HEK293 (cell line): ENCODE measurements at regions not wholly inside any gene's neighbourhood (a gene's known extent, or its start where the extent isn't known, plus 50 kb on each side); places are given as distances from the start of the nearest gene placed in this dataset.

ENCODE experiments used
- CTCF ChIA-PET: fragments of 350-600 bp; formaldehyde crosslinking; extraction: SDS; loops from one replicate; lab custom pipeline; 2021; ENCODE audit warnings: antibody characterized with exemption; lab: Yijun Ruan, JAX
- POLR2A ChIA-PET: fragments of 300-600 bp; formaldehyde crosslinking; extraction: SDS; loops from one replicate; lab custom pipeline; 2020; ENCODE audit warnings: antibody characterized with exemption, inconsistent platforms; lab: Yijun Ruan, JAX
- H3K27ac ChIP-seq: fragments of 200-500 bp; sonication (Bioruptor generic); 2 replicates; pipeline ENCODE4 v1.5.1; 2014; ENCODE audit warnings: low read depth, low read length, control low read depth, inconsistent platforms; ENCODE audit errors: extremely low read depth
- H3K36me3 ChIP-seq, 2 experiments: fragments of 200-500 bp in 1 of 2; sonication (Bioruptor generic) in 1 of 2; 1 replicate in 1 of 2; 2 replicates in 1 of 2; pipeline ENCODE4 v1.5.1; 2014 to 2017; ENCODE audit warnings: inconsistent platforms in 2 of 2, low read length in 2 of 2; ENCODE audit not compliant: control insufficient read depth in 2 of 2, insufficient read depth in 1 of 2
- H3K4me1 ChIP-seq: fragments of 200-500 bp; sonication (Bioruptor generic); 2 replicates; pipeline ENCODE4 v1.5.1; 2014; ENCODE audit warnings: mild to moderate bottlenecking, low read length, inconsistent platforms; ENCODE audit not compliant: control insufficient read depth, insufficient read depth
- H3K4me3 ChIP-seq: 2 replicates; pipeline ENCODE4 v1.5.1; 2011; ENCODE audit warnings: low read depth, mild to moderate bottlenecking, control low read depth, low read length, moderate library complexity
- H3K9me3 ChIP-seq: fragments of 200-500 bp; sonication (Bioruptor generic); 2 replicates; pipeline ENCODE4 v1.5.1; 2014; ENCODE audit warnings: low read depth, low read length, inconsistent platforms; ENCODE audit not compliant: control insufficient read depth, insufficient read depth
- AEBP2 ChIP-seq: fragments of 450-650 bp; formaldehyde crosslinking; IDR thresholded peaks from 2 replicates; pipeline ENCODE4 v1.5.1; 2016; ENCODE audit warnings: missing biosample characterization, missing genetic modification characterization, borderline replicate concordance
- ELK4 ChIP-seq: IDR thresholded peaks from 2 replicates; pipeline ENCODE4 v1.6.1; 2011; ENCODE audit warnings: mild to moderate bottlenecking, low read depth, low read length, borderline replicate concordance
- GLI4 ChIP-seq: fragments of 450-650 bp; formaldehyde crosslinking; IDR thresholded peaks from 2 replicates; pipeline ENCODE4 v1.5.1; 2016; ENCODE audit warnings: missing biosample characterization, missing genetic modification characterization
- HOXC10 ChIP-seq: sonication (generic); formaldehyde crosslinking; IDR thresholded peaks from 2 replicates; pipeline ENCODE4 v1.8.1; 2023; ENCODE audit warnings: mild to moderate bottlenecking, missing genetic modification reagents
- INSM2 ChIP-seq: fragments of 450-650 bp; formaldehyde crosslinking; IDR thresholded peaks from 2 replicates; pipeline ENCODE4 v1.5.1; 2016; ENCODE audit warnings: missing biosample characterization, missing genetic modification characterization
- KLF7 ChIP-seq: fragments of 450-650 bp; formaldehyde crosslinking; IDR thresholded peaks from 2 replicates; pipeline ENCODE4 v1.5.1; 2016; ENCODE audit warnings: missing biosample characterization, missing genetic modification characterization, borderline replicate concordance
- MYNN ChIP-seq: fragments of 450-650 bp; formaldehyde crosslinking; IDR thresholded peaks from 2 replicates; pipeline ENCODE4 v1.5.1; 2016; ENCODE audit warnings: missing biosample characterization, missing genetic modification characterization, borderline replicate concordance
- PRDM1 ChIP-seq: fragments of 450-650 bp; formaldehyde crosslinking; IDR thresholded peaks from 2 replicates; pipeline ENCODE4; 2016; ENCODE audit warnings: missing biosample characterization, missing genetic modification characterization
- TSHZ1 ChIP-seq: fragments of 450-650 bp; formaldehyde crosslinking; IDR thresholded peaks from 2 replicates; pipeline ENCODE4 v1.5.1; 2016; ENCODE audit warnings: missing biosample characterization, missing genetic modification characterization, borderline replicate concordance
- ZBTB21 ChIP-seq: fragments of 450-650 bp; formaldehyde crosslinking; IDR thresholded peaks from 2 replicates; pipeline ENCODE4 v1.5.1; 2017; ENCODE audit warnings: missing biosample characterization, missing genetic modification characterization
- ZFP3 ChIP-seq: fragments of 450-650 bp; formaldehyde crosslinking; IDR thresholded peaks from 2 replicates; pipeline ENCODE4 v1.5.1; 2016; ENCODE audit warnings: low read depth, missing biosample characterization, missing genetic modification characterization
- ZFP69B ChIP-seq: fragments of 450-650 bp; formaldehyde crosslinking; IDR thresholded peaks from 2 replicates; pipeline ENCODE4 v1.5.1; 2016; ENCODE audit warnings: missing biosample characterization, missing genetic modification characterization
- ZNF202 ChIP-seq: fragments of 450-650 bp; formaldehyde crosslinking; IDR thresholded peaks from 2 replicates; pipeline ENCODE4 v1.5.1; 2016; ENCODE audit warnings: missing biosample characterization, missing genetic modification characterization, borderline replicate concordance
- ZNF239 ChIP-seq: fragments of 450-650 bp; formaldehyde crosslinking; IDR thresholded peaks from 2 replicates; pipeline ENCODE4 v1.5.1; 2016; ENCODE audit warnings: missing biosample characterization, missing genetic modification characterization
- ZNF311 ChIP-seq: fragments of 450-650 bp; formaldehyde crosslinking; IDR thresholded peaks from 2 replicates; pipeline ENCODE4 v1.5.1; 2017; ENCODE audit warnings: missing biosample characterization, missing genetic modification characterization, borderline replicate concordance
- ZNF37A ChIP-seq: fragments of 450-650 bp; IDR thresholded peaks from 2 replicates; pipeline ENCODE4 v1.5.1; 2018; ENCODE audit warnings: missing biosample characterization, missing genetic modification characterization
- ZNF391 ChIP-seq: fragments of 450-650 bp; formaldehyde crosslinking; IDR thresholded peaks from 2 replicates; pipeline ENCODE4 v1.5.1; 2016; ENCODE audit warnings: low read depth, missing biosample characterization, missing genetic modification characterization, borderline replicate concordance
- ZNF398 ChIP-seq: fragments of 450-650 bp; formaldehyde crosslinking; IDR thresholded peaks from 2 replicates; pipeline ENCODE4 v1.5.1; 2017; ENCODE audit warnings: missing biosample characterization, missing genetic modification characterization
- ZNF548 ChIP-seq: fragments of 450-650 bp; formaldehyde crosslinking; IDR thresholded peaks from 2 replicates; pipeline ENCODE4 v1.5.1; 2016; ENCODE audit warnings: missing biosample characterization, missing genetic modification characterization
- ZNF571 ChIP-seq: fragments of 450-650 bp; formaldehyde crosslinking; IDR thresholded peaks from 2 replicates; pipeline ENCODE4 v1.5.0; 2017; ENCODE audit warnings: missing biosample characterization, missing genetic modification characterization
- ZNF585B ChIP-seq: fragments of 450-650 bp; formaldehyde crosslinking; IDR thresholded peaks from 2 replicates; pipeline ENCODE4 v1.5.1; 2016; ENCODE audit warnings: missing biosample characterization, missing genetic modification characterization
- ZNF768 ChIP-seq: fragments of 450-650 bp; formaldehyde crosslinking; IDR thresholded peaks from 2 replicates; pipeline ENCODE4 v1.5.1; 2018; ENCODE audit warnings: missing biosample characterization, mild to moderate bottlenecking, missing genetic modification characterization
- ZSCAN23 ChIP-seq: fragments of 450-650 bp; formaldehyde crosslinking; IDR thresholded peaks from 2 replicates; pipeline ENCODE4 v1.5.1; 2016; ENCODE audit warnings: missing biosample characterization, missing genetic modification characterization

GRCh38 chr11:81916451-81916850, 817.2 kb downstream of the FAM181B start (continued):
- no peak for TF ChIP-seq ZNF768 (tag by site-specific recombination)
- no peak for TF ChIP-seq ZNF398

- CTCF ChIA-PET: no interaction called here
- Histone ChIP-seq H3K27ac (no peak overlapping the region), H3K4me1 (no peaks in the 10 kb centered on the region), H3K4me3 (no peak overlapping the region), H3K36me3 (no peaks in the 10 kb centered on the region), H3K9me3 (no peaks in the 10 kb centered on the region)
- POLR2A ChIA-PET: no interaction called here
- TF ChIP-seq AEBP2 (tag by site-specific recombination): no peak
- no peak for TF ChIP-seq ELK4
- TF ChIP-seq PRDM1 (tag by site-specific recombination): no peak
- TF ChIP-seq ZNF548: no peak
- no peak for TF ChIP-seq MYNN (tag by site-specific recombination)
- no peak for TF ChIP-seq ZNF311 (tag by site-specific recombination)
- TF ChIP-seq ZNF585B (tag by site-specific recombination): no peak
- no peak for TF ChIP-seq ZNF391 (tag by site-specific recombination)
- no peak for TF ChIP-seq ZNF239 (tag by site-specific recombination)
- TF ChIP-seq KLF7 (tag by site-specific recombination): no peak
- TF ChIP-seq ZNF202: no peak
- TF ChIP-seq ZNF37A: no peak
- TF ChIP-seq ZSCAN23 (tag by site-specific recombination): no peak
Measured at GRCh38 chr11:81915045-81915444, 818.6 kb downstream of the FAM181B start.

GRCh38 chr11:81913793-81914192, 819.9 kb downstream of the FAM181B start:
- POLR2A ChIA-PET: no interaction called here
- TF ChIP-seq HOXC10 (CRISPR knock-in tag) (no peak), ZNF768 (tag by site-specific recombination) (no peak), TSHZ1 (no peak), ZFP69B (tag by site-specific recombination) (no peak), GLI4 (tag by site-specific recombination) (no peak), ZFP3 (tag by site-specific recombination) (no peak), ZNF571 (no peak), ZBTB21 (tag by site-specific recombination) (no peak), INSM2 (no peak)
- no peaks in the 10 kb centered on the region for H3K36me3 ChIP-seq
- no peak overlapping the region for H3K4me3 ChIP-seq
- CTCF ChIA-PET: no interaction called here
- no peaks in the 10 kb centered on the region for H3K9me3 ChIP-seq
- no peak overlapping the region for H3K27ac ChIP-seq
- no peaks in the 10 kb centered on the region for H3K4me1 ChIP-seq
